ENCODE measurements at regions not wholly inside any gene's neighbourhood (a gene's known extent, or its start where the extent isn't known, plus 50 kb on each side); places are given as distances from the start of the nearest gene placed in this dataset.

DNA sequence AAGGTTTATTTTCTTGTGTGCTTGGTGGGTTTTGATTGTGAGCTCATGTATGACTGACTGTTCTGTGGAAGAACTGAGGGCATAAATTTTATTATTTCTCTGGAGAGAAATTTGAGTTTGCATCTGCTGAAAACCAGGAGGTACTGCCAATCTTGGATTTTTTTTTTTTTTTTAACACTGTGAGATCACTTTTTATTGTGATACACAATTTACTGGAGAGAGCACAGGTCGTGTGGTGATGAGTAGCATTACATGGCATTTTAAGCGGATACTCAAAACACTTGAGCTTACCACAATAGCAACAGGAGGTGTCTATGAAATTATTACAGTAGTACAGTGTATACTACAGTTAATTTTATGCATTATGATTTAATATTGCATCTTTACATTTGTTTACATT is 237.4 kb downstream of the MFSD1 start (continued):
- TF ChIP-seq, protein P1, sequence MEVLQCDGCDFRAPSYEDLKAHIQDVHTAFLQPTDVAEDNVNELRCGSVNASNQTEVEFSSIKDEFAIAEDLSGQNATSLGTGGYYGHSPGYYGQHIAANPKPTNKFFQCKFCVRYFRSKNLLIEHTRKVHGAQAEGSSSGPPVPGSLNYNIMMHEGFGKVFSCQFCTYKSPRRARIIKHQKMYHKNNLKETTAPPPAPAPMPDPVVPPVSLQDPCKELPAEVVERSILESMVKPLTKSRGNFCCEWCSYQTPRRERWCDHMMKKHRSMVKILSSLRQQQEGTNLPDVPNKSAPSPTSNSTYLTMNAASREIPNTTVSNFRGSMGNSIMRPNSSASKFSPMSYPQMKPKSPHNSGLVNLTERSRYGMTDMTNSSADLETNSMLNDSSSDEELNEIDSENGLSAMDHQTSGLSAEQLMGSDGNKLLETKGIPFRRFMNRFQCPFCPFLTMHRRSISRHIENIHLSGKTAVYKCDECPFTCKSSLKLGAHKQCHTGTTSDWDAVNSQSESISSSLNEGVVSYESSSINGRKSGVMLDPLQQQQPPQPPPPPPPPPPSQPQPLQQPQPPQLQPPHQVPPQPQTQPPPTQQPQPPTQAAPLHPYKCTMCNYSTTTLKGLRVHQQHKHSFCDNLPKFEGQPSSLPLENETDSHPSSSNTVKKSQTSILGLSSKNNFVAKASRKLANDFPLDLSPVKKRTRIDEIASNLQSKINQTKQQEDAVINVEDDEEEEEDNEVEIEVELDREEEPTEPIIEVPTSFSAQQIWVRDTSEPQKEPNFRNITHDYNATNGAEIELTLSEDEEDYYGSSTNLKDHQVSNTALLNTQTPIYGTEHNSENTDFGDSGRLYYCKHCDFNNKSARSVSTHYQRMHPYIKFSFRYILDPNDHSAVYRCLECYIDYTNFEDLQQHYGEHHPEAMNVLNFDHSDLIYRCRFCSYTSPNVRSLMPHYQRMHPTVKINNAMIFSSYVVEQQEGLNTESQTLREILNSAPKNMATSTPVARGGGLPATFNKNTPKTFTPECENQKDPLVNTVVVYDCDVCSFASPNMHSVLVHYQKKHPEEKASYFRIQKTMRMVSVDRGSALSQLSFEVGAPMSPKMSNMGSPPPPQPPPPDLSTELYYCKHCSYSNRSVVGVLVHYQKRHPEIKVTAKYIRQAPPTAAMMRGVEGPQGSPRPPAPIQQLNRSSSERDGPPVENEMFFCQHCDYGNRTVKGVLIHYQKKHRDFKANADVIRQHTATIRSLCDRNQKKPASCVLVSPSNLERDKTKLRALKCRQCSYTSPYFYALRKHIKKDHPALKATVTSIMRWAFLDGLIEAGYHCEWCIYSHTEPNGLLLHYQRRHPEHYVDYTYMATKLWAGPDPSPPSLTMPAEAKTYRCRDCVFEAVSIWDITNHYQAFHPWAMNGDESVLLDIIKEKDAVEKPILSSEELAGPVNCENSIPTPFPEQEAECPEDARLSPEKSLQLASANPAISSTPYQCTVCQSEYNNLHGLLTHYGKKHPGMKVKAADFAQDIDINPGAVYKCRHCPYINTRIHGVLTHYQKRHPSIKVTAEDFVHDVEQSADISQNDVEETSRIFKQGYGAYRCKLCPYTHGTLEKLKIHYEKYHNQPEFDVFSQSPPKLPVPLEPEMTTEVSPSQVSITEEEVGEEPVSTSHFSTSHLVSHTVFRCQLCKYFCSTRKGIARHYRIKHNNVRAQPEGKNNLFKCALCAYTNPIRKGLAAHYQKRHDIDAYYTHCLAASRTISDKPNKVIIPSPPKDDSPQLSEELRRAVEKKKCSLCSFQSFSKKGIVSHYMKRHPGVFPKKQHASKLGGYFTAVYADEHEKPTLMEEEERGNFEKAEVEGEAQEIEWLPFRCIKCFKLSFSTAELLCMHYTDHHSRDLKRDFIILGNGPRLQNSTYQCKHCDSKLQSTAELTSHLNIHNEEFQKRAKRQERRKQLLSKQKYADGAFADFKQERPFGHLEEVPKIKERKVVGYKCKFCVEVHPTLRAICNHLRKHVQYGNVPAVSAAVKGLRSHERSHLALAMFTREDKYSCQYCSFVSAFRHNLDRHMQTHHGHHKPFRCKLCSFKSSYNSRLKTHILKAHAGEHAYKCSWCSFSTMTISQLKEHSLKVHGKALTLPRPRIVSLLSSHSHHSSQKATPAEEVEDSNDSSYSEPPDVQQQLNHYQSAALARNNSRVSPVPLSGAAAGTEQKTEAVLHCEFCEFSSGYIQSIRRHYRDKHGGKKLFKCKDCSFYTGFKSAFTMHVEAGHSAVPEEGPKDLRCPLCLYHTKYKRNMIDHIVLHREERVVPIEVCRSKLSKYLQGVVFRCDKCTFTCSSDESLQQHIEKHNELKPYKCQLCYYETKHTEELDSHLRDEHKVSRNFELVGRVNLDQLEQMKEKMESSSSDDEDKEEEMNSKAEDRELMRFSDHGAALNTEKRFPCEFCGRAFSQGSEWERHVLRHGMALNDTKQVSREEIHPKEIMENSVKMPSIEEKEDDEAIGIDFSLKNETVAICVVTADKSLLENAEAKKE (CRISPR knock-in tag; IDR thresholded peaks at IDR 0.05): no peak
- TF ChIP-seq, protein P2, sequence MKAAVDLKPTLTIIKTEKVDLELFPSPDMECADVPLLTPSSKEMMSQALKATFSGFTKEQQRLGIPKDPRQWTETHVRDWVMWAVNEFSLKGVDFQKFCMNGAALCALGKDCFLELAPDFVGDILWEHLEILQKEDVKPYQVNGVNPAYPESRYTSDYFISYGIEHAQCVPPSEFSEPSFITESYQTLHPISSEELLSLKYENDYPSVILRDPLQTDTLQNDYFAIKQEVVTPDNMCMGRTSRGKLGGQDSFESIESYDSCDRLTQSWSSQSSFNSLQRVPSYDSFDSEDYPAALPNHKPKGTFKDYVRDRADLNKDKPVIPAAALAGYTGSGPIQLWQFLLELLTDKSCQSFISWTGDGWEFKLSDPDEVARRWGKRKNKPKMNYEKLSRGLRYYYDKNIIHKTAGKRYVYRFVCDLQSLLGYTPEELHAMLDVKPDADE (IDR thresholded peaks at IDR 0.05): no peak
- TF ChIP-seq EZH2phosphoT487 (IDR thresholded peaks at IDR 0.05; ENCODE audit: unreplicated experiment) (no peak), JUNB (IDR thresholded peaks at IDR 0.05; ENCODE audit: unreplicated experiment) (no peak), NANOG (IDR thresholded peaks at IDR 0.05; ENCODE audit: borderline replicate concordance) (no peak), STAT1 (IDR thresholded peaks at IDR 0.05; ENCODE audit: unreplicated experiment) (no peak)

DNA sequence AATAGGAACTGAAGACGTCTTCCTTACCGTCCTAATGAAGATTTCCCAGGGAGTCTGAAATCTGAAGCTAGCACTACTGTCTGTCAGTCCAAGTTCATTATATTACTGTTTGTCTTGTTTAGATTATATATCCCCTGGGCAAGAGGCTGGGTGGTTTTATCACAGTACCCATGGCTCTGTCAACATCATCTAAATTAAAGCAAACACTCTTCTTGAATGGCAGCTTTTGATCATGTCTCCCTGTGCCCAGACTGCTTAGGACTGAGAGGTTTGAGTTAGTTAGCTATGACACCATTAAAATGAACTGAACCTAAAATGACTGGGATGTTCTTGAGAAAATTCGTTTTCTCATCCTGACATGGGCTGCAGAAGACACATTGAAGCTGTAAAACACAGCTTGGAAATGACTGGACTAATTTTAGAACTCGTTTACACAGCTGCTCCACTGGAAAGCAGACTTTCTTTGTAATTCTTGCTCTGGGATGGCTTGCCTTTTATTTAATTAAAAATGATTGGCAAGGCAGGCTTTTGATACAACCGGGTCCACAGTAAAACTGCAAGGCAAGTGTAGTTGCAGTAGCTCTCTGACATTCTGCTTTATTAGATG is 243.5 kb downstream of the MFSD1 start:
- no peak overlapping the region for H3K27ac Mint-ChIP-seq
- H3K4me3 Mint-ChIP-seq: no peak overlapping the region
- H3K9me3 Mint-ChIP-seq: no peaks in the 10 kb centered on the region
- Histone ChIP-seq H3K79me2 (replicated peaks; ENCODE audit: insufficient read depth) (no peaks in the 10 kb centered on the region), H3K27ac (ENCODE audit: low read depth) (no peak overlapping the region), H4K20me1 (replicated peaks; ENCODE audit: insufficient read depth) (no peaks in the 10 kb centered on the region), H3K27me3 (ENCODE audit: insufficient read depth) (no peaks in the 10 kb centered on the region), H3K4me1 (ENCODE audit: insufficient read depth) (no peaks in the 10 kb centered on the region), H2AFZ (no peak overlapping the region), H3K4me2 (no peak overlapping the region), H3F3A (replicated peaks; ENCODE audit: low read depth) (no peaks in the 10 kb centered on the region), H3K9me2 (ENCODE audit: insufficient read depth) (no peaks in the 10 kb centered on the region), H3K4me3 (no peak overlapping the region), H3K36me3 (ENCODE audit: insufficient read depth) (no peaks in the 10 kb centered on the region)
- no peaks in the 10 kb centered on the region for H3K27me3 Mint-ChIP-seq (ENCODE audit: insufficient read depth, low read depth, poor library complexity)
- H3K36me3 Mint-ChIP-seq (ENCODE audit: low read depth): no peaks in the 10 kb centered on the region
- ATAC-seq: no peak
- TF ChIP-seq, protein P3, sequence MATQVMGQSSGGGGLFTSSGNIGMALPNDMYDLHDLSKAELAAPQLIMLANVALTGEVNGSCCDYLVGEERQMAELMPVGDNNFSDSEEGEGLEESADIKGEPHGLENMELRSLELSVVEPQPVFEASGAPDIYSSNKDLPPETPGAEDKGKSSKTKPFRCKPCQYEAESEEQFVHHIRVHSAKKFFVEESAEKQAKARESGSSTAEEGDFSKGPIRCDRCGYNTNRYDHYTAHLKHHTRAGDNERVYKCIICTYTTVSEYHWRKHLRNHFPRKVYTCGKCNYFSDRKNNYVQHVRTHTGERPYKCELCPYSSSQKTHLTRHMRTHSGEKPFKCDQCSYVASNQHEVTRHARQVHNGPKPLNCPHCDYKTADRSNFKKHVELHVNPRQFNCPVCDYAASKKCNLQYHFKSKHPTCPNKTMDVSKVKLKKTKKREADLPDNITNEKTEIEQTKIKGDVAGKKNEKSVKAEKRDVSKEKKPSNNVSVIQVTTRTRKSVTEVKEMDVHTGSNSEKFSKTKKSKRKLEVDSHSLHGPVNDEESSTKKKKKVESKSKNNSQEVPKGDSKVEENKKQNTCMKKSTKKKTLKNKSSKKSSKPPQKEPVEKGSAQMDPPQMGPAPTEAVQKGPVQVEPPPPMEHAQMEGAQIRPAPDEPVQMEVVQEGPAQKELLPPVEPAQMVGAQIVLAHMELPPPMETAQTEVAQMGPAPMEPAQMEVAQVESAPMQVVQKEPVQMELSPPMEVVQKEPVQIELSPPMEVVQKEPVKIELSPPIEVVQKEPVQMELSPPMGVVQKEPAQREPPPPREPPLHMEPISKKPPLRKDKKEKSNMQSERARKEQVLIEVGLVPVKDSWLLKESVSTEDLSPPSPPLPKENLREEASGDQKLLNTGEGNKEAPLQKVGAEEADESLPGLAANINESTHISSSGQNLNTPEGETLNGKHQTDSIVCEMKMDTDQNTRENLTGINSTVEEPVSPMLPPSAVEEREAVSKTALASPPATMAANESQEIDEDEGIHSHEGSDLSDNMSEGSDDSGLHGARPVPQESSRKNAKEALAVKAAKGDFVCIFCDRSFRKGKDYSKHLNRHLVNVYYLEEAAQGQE (IDR thresholded peaks at IDR 0.05; ENCODE audit: unreplicated experiment): no peak
- H3K4me1 Mint-ChIP-seq: no peaks in the 10 kb centered on the region
- DNase-seq (ENCODE audit: low spot score): no peak
